ENCODE measurements at regions not wholly inside any gene's neighbourhood (a gene's known extent, or its start where the extent isn't known, plus 50 kb on each side); places are given as distances from the start of the nearest gene placed in this dataset.
A peak's percentile ranks its signal among the peaks of the same experiment; 100 is the strongest.

GRCh38 chr12:114263056-114263805 is 142.7 kb downstream of the TBX5 start:
- no peak for DNase-seq (ENCODE audit: low read depth, low spot score)
- no peak overlapping the region for H3K4me3 ChIP-seq (ENCODE audit: low read length)

GRCh38 chr12:114257687-114258086 is 148.3 kb downstream of the TBX5 start:
- H3K4me3 ChIP-seq (ENCODE audit: low read length) = no peak overlapping the region
- no peak for DNase-seq (ENCODE audit: low read depth, low spot score)

GRCh38 chr12:114254998-114255397 is 150.9 kb downstream of the TBX5 start:
- no peak overlapping the region for H3K4me3 ChIP-seq (ENCODE audit: low read length)
- DNase-seq (ENCODE audit: low read depth, low spot score) = no peak

- DNase-seq (ENCODE audit: low read depth, low spot score) = no peak
- H3K4me3 ChIP-seq (ENCODE audit: low read length) = no peak overlapping the region
Observed at GRCh38 chr12:114253976-114254778, 151.8 kb downstream of the TBX5 start.

- no peak for DNase-seq (ENCODE audit: low read depth, low spot score)
- H3K4me3 ChIP-seq (ENCODE audit: low read length) = no peak overlapping the region
Observed at GRCh38 chr12:114248527-114248926, 157.4 kb downstream of the TBX5 start.

- no peak for DNase-seq (ENCODE audit: low read depth, low spot score)
- H3K4me3 ChIP-seq (ENCODE audit: low read length) = no peak overlapping the region
Observed at GRCh38 chr12:114245555-114245954, 160.4 kb downstream of the TBX5 start.

GRCh38 chr12:114241973-114242434 is 163.9 kb downstream of the TBX5 start:
- DNase-seq (ENCODE audit: low read depth, low spot score) = peak; percentile 21

GRCh38 chr12:114240288-114240687 is 165.7 kb downstream of the TBX5 start:
- DNase-seq (ENCODE audit: low read depth, low spot score) = no peak
- H3K4me3 ChIP-seq (ENCODE audit: low read length) = no peak overlapping the region

More at GRCh38 chr12:114241973-114242434, 163.9 kb downstream of the TBX5 start:
- H3K4me3 ChIP-seq (ENCODE audit: low read length) = no peak overlapping the region

- no peak overlapping the region for H3K4me3 ChIP-seq (ENCODE audit: low read length)
- no peak for DNase-seq (ENCODE audit: low read depth, low spot score)
Observed at GRCh38 chr12:114238808-114239207, 167.1 kb downstream of the TBX5 start.

- no peak for DNase-seq (ENCODE audit: low read depth, low spot score)
- H3K4me3 ChIP-seq (ENCODE audit: low read length) = no peak overlapping the region
Observed at GRCh38 chr12:114237230-114237629, 168.7 kb downstream of the TBX5 start.

- DNase-seq (ENCODE audit: low read depth, low spot score) = no peak
Observed at GRCh38 chr12:114232187-114232586, 173.8 kb downstream of the TBX5 start.

GRCh38 chr12:114229150-114229549 is 176.8 kb downstream of the TBX5 start:
- no peak for DNase-seq (ENCODE audit: low read depth, low spot score)
- no peak overlapping the region for H3K4me3 ChIP-seq (ENCODE audit: low read length)

More at GRCh38 chr12:114232187-114232586, 173.8 kb downstream of the TBX5 start:
- no peak overlapping the region for H3K4me3 ChIP-seq (ENCODE audit: low read length)

- no peak for DNase-seq (ENCODE audit: low read depth, low spot score)
- H3K4me3 ChIP-seq (ENCODE audit: low read length) = no peak overlapping the region
Observed at GRCh38 chr12:114226241-114226928, 179.6 kb downstream of the TBX5 start.

- DNase-seq (ENCODE audit: low read depth, low spot score) = no peak
- H3K4me3 ChIP-seq (ENCODE audit: low read length) = no peak overlapping the region
Observed at GRCh38 chr12:114221957-114222630, 183.8 kb downstream of the TBX5 start.

- DNase-seq (ENCODE audit: low read depth, low spot score) = no peak
- H3K4me3 ChIP-seq (ENCODE audit: low read length) = no peak overlapping the region
Observed at GRCh38 chr12:114221136-114221833, 184.7 kb downstream of the TBX5 start.

- DNase-seq (ENCODE audit: low read depth, low spot score) = no peak
- H3K4me3 ChIP-seq (ENCODE audit: low read length) = no peak overlapping the region
Observed at GRCh38 chr12:114220311-114220710, 185.6 kb downstream of the TBX5 start.

- DNase-seq (ENCODE audit: low read depth, low spot score) = no peak
- H3K4me3 ChIP-seq (ENCODE audit: low read length) = no peak overlapping the region
Observed at GRCh38 chr12:114218136-114218535, 187.8 kb downstream of the TBX5 start.

- no peak overlapping the region for H3K4me3 ChIP-seq (ENCODE audit: low read length)
- no peak for DNase-seq (ENCODE audit: low read depth, low spot score)
Observed at GRCh38 chr12:114215746-114216145, 190.2 kb downstream of the TBX5 start.

Data from Jurkat, Clone E6-1 (cell line).